ENCODE measurements at regions not wholly inside any gene's neighbourhood (a gene's known extent, or its start where the extent isn't known, plus 50 kb on each side); places are given as distances from the start of the nearest gene placed in this dataset.

- no peak for TF ChIP-seq ATF3 (IDR thresholded peaks at IDR 0.05)
- TF ChIP-seq ATF3 (CRISPR knock-in tag; conservative IDR thresholded peaks at IDR 0.05) = no peak
- TF ChIP-seq KAT8 (IDR thresholded peaks at IDR 0.05; ENCODE audit: low read depth) = no peak
- TF ChIP-seq CREB3L1 (IDR thresholded peaks at IDR 0.05; ENCODE audit: borderline replicate concordance, low read depth) = no peak
- no peak for TF ChIP-seq TCF7L2 (IDR thresholded peaks at IDR 0.05; ENCODE audit: low read depth, low read length)
- no peak for TF ChIP-seq CTCF (IDR thresholded peaks at IDR 0.05 in 2 of 3, conservative IDR thresholded peaks at IDR 0.05 in 1 of 3; ENCODE audit: insufficient read depth in 2 of 3, low read depth in 1 of 3, low read length in 3 of 3)
- TF ChIP-seq BMI1 (IDR thresholded peaks at IDR 0.05; ENCODE audit: low read length) = no peak
- no peak for TF ChIP-seq SMC3 (conservative IDR thresholded peaks at IDR 0.05; ENCODE audit: insufficient read depth, low read depth, low read length)
- TF ChIP-seq RFX1 (IDR thresholded peaks at IDR 0.05) = no peak
- TF ChIP-seq MEF2A (IDR thresholded peaks at IDR 0.05; ENCODE audit: control insufficient read depth, low read depth, low read length) = no peak
- no peak for TF ChIP-seq ZNF41 (CRISPR knock-in tag; conservative IDR thresholded peaks at IDR 0.05)
- no peak for TF ChIP-seq SREBF2 (CRISPR knock-in tag; IDR thresholded peaks at IDR 0.05)
Measured at GRCh38 chr5:156103155-156103885, 223.6 kb upstream of the SGCD start.
